SK-N-SH treated with all-trans-retinoic acid at 6 μM for 48 hours (cell line): ENCODE measurements at regions not wholly inside any gene's neighbourhood (a gene's known extent, or its start where the extent isn't known, plus 50 kb on each side); places are given as distances from the start of the nearest gene placed in this dataset.

Experiments
- ATAC-seq: fragments of 200-7000 bp; cut with Tn5 transposase; 3 replicates; pipeline ENCODE4 v1.9.1; 2020; ENCODE audit warnings: mild to moderate bottlenecking, moderate library complexity
- ARNTL ChIP-seq: fragments of 450-650 bp; formaldehyde crosslinking; IDR thresholded peaks from 2 replicates; pipeline ENCODE4 v1.5.0; 2020; ENCODE audit warnings: low read depth, mild to moderate bottlenecking, moderate library complexity, borderline replicate concordance
- BACH2 ChIP-seq: fragments of 250-450 bp; sonication (Bioruptor Pico); IDR thresholded peaks from 2 replicates; pipeline ENCODE4 v1.9.0; 2021; ENCODE audit warnings: mild to moderate bottlenecking, borderline replicate concordance
- CSDC2 ChIP-seq: fragments of 250-450 bp; sonication (Bioruptor Pico); IDR thresholded peaks from 2 replicates; pipeline ENCODE4 v1.5.0; 2020; ENCODE audit warnings: mild to moderate bottlenecking, moderate library complexity
- CSRNP3 ChIP-seq: fragments of 250-450 bp; sonication (Bioruptor Pico); IDR thresholded peaks from 2 replicates; pipeline ENCODE4 v1.5.1; 2021; ENCODE audit warnings: mild to moderate bottlenecking, moderate library complexity
- ESRRG ChIP-seq: fragments of 250-450 bp; sonication (Bioruptor Pico); IDR thresholded peaks from 2 replicates; pipeline ENCODE4 v1.6.1; 2021; ENCODE audit warnings: mild to moderate bottlenecking
- GLIS3 ChIP-seq: fragments of 250-450 bp; sonication (Bioruptor Pico); IDR thresholded peaks from 2 replicates; pipeline ENCODE4 v1.5.0; 2020; ENCODE audit warnings: mild to moderate bottlenecking, moderate library complexity
- ISL1 ChIP-seq: fragments of 250-450 bp; sonication (Bioruptor Pico); IDR thresholded peaks from 2 replicates; pipeline ENCODE4 v2.1.2; 2022; ENCODE audit warnings: mild to moderate bottlenecking, moderate library complexity
- POU6F1 ChIP-seq: fragments of 250-450 bp; sonication (Bioruptor Pico); IDR thresholded peaks from 2 replicates; pipeline ENCODE4 v1.8.0; 2021; ENCODE audit warnings: low read depth, mild to moderate bottlenecking, moderate library complexity, borderline replicate concordance
- PPARA ChIP-seq: fragments of 250-450 bp; sonication (Bioruptor Pico); IDR thresholded peaks from 2 replicates; pipeline ENCODE4 v1.5.0; 2020; ENCODE audit warnings: mild to moderate bottlenecking, borderline replicate concordance
- RARB ChIP-seq: fragments of 250-450 bp; sonication (Bioruptor Pico); IDR thresholded peaks from 2 replicates; pipeline ENCODE4 v1.8.0; 2021; ENCODE audit warnings: mild to moderate bottlenecking, moderate library complexity
- SNAI2 ChIP-seq: fragments of 250-450 bp; sonication (Bioruptor Pico); IDR thresholded peaks from 2 replicates; pipeline ENCODE4 v1.5.0; 2020; ENCODE audit warnings: mild to moderate bottlenecking, moderate library complexity
- TCF4 ChIP-seq: fragments of 250-450 bp; sonication (Bioruptor Pico); IDR thresholded peaks from 2 replicates; pipeline ENCODE4 v1.8.0; 2021; ENCODE audit warnings: mild to moderate bottlenecking, moderate library complexity, borderline replicate concordance
- ZFP3 ChIP-seq: fragments of 250-450 bp; sonication (Bioruptor Pico); IDR thresholded peaks from 2 replicates; pipeline ENCODE4 v1.5.0; 2020; ENCODE audit warnings: mild to moderate bottlenecking, moderate library complexity
- ZFP30 ChIP-seq: fragments of 450-650 bp; formaldehyde crosslinking; IDR thresholded peaks from 2 replicates; pipeline ENCODE4 v1.5.0; 2022; ENCODE audit warnings: mild to moderate bottlenecking, moderate library complexity
- ZNF565 ChIP-seq: fragments of 450-650 bp; formaldehyde crosslinking; conservative IDR thresholded peaks from 2 replicates; pipeline ENCODE4 v1.5.0; 2020; ENCODE audit warnings: low read depth, mild to moderate bottlenecking, moderate library complexity
- ZNF8 ChIP-seq: fragments of 450-650 bp; formaldehyde crosslinking; IDR thresholded peaks from 2 replicates; pipeline ENCODE4 v1.5.0; 2020; ENCODE audit warnings: mild to moderate bottlenecking, moderate library complexity
- TF ChIP-seq, protein P1 (sequence below): fragments of 250-450 bp; sonication (Bioruptor Pico); IDR thresholded peaks from 2 replicates; pipeline ENCODE4 v1.8.0; 2020; ENCODE audit warnings: mild to moderate bottlenecking, moderate library complexity, borderline replicate concordance
- TF ChIP-seq, protein P2 (sequence below): fragments of 250-450 bp; sonication (Bioruptor Pico); IDR thresholded peaks from 2 replicates; pipeline ENCODE4 v1.5.1; 2020; ENCODE audit warnings: low read depth, mild to moderate bottlenecking, moderate library complexity
- TF ChIP-seq, protein P3 (sequence below): fragments of 250-450 bp; sonication (Bioruptor Pico); IDR thresholded peaks from 2 replicates; pipeline ENCODE4 v1.5.0; 2020; ENCODE audit warnings: mild to moderate bottlenecking, moderate library complexity

DNA sequence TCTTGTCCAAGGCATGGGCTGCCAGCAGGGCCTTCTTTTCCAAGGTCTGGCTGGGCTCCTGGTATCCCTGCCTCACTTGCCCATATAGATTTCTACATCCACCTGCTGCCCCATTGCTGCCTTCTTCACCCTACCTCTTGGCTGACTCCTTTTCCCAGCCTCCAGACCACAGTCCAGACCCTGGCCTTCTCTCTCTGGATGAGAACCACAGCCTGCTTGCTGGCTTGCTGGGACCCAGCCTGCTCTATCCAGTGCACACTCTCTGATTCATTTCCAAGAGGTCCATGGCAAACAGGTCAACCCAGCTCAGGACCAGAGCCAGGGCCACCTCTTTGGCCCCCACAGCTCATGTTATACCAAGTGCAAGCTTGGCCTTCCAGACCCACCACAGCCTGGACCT, 169.4 kb upstream of the BDNF start (continued):
- no peak for TF ChIP-seq CSRNP3
- no peak for TF ChIP-seq CSDC2 (CRISPR knock-in tag)
- TF ChIP-seq, protein P1, sequence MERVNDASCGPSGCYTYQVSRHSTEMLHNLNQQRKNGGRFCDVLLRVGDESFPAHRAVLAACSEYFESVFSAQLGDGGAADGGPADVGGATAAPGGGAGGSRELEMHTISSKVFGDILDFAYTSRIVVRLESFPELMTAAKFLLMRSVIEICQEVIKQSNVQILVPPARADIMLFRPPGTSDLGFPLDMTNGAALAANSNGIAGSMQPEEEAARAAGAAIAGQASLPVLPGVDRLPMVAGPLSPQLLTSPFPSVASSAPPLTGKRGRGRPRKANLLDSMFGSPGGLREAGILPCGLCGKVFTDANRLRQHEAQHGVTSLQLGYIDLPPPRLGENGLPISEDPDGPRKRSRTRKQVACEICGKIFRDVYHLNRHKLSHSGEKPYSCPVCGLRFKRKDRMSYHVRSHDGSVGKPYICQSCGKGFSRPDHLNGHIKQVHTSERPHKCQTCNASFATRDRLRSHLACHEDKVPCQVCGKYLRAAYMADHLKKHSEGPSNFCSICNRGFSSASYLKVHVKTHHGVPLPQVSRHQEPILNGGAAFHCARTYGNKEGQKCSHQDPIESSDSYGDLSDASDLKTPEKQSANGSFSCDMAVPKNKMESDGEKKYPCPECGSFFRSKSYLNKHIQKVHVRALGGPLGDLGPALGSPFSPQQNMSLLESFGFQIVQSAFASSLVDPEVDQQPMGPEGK (CRISPR knock-in tag): no peak

DNA sequence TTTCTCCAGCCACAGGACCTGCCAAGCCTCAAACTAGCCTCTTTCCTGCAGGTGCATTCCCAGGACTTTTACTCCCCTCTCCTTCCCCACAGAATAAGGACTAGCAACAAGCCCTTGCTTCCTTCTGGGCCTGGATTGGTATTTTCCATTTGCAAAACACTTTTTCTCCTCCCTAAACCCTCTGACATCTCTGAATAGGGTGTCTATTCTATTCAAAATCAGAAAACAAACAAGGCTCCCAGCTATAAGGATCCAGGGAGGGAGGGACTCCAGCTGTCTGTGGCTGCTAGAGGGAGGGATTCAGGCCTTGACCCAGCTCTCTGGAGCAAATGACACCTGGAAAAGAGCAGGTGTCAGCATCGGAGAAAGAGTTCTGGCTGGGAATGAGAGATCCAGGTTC, 168.5 kb upstream of the BDNF start:
- TF ChIP-seq BACH2 (CRISPR knock-in tag) (no peak), GLIS3 (CRISPR knock-in tag) (no peak), ZFP30 (CRISPR knock-in tag) (no peak), ZNF8 (CRISPR knock-in tag) (no peak), ARNTL (CRISPR knock-in tag) (no peak), PPARA (CRISPR knock-in tag) (no peak), RARB (CRISPR knock-in tag) (no peak), TCF4 (no peak), ZNF565 (no peak), ESRRG (CRISPR knock-in tag) (no peak), CSRNP3 (no peak), SNAI2 (CRISPR knock-in tag) (no peak), ZFP3 (CRISPR knock-in tag) (no peak), CSDC2 (CRISPR knock-in tag) (no peak), POU6F1 (no peak), ISL1 (CRISPR knock-in tag) (no peak)
- TF ChIP-seq, protein P2, sequence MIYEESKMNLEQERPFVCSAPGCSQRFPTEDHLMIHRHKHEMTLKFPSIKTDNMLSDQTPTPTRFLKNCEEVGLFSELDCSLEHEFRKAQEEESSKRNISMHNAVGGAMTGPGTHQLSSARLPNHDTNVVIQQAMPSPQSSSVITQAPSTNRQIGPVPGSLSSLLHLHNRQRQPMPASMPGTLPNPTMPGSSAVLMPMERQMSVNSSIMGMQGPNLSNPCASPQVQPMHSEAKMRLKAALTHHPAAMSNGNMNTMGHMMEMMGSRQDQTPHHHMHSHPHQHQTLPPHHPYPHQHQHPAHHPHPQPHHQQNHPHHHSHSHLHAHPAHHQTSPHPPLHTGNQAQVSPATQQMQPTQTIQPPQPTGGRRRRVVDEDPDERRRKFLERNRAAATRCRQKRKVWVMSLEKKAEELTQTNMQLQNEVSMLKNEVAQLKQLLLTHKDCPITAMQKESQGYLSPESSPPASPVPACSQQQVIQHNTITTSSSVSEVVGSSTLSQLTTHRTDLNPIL (CRISPR knock-in tag): no peak
- TF ChIP-seq, protein P1 (CRISPR knock-in tag): no peak
- TF ChIP-seq, protein P3, sequence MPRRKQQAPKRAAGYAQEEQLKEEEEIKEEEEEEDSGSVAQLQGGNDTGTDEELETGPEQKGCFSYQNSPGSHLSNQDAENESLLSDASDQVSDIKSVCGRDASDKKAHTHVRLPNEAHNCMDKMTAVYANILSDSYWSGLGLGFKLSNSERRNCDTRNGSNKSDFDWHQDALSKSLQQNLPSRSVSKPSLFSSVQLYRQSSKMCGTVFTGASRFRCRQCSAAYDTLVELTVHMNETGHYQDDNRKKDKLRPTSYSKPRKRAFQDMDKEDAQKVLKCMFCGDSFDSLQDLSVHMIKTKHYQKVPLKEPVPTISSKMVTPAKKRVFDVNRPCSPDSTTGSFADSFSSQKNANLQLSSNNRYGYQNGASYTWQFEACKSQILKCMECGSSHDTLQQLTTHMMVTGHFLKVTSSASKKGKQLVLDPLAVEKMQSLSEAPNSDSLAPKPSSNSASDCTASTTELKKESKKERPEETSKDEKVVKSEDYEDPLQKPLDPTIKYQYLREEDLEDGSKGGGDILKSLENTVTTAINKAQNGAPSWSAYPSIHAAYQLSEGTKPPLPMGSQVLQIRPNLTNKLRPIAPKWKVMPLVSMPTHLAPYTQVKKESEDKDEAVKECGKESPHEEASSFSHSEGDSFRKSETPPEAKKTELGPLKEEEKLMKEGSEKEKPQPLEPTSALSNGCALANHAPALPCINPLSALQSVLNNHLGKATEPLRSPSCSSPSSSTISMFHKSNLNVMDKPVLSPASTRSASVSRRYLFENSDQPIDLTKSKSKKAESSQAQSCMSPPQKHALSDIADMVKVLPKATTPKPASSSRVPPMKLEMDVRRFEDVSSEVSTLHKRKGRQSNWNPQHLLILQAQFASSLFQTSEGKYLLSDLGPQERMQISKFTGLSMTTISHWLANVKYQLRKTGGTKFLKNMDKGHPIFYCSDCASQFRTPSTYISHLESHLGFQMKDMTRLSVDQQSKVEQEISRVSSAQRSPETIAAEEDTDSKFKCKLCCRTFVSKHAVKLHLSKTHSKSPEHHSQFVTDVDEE (CRISPR knock-in tag): no peak
- no peak for ATAC-seq
